ENCODE measurements at regions not wholly inside any gene's neighbourhood (a gene's known extent, or its start where the extent isn't known, plus 50 kb on each side); places are given as distances from the start of the nearest gene placed in this dataset.

DNA sequence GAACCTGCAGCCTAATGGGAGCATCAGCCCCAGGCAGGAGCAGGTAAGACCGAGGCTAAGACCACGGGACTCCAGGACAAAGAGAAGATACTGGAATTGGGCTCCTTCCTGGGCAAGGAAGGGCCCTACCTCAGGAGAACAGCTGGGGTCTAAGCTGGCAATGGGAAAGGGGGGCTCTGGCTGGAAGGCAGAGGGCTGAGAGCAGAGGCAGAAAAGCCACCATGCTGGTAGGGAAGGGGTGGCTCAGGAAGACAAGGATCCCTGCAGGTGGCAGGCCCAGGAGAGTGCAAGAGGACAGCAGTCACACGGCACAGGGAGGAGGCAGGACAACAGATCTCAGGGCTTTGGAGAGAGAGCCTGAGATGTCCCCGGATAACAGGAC is 203.5 kb downstream of the NDUFA10 start:
- no peak overlapping the region for H3K9ac ChIP-seq (ENCODE audit: control insufficient read depth, extremely low read depth, insufficient read depth, low read length)
- H3K36me3 ChIP-seq (ENCODE audit: control insufficient read depth in 2 of 2, extremely low read depth in 1 of 2, insufficient read depth in 2 of 2, low read length in 2 of 2), result no peaks in the 10 kb centered on the region
- H3K79me2 ChIP-seq (ENCODE audit: control insufficient read depth, insufficient read depth, low read length), result no peaks in the 10 kb centered on the region
- no peak overlapping the region for H3K4me2 ChIP-seq (ENCODE audit: control insufficient read depth, extremely low read depth, insufficient read depth, low read depth, low read length)
- H4K20me1 ChIP-seq (ENCODE audit: control insufficient read depth, extremely low read depth, insufficient read depth, low read length), result no peaks in the 10 kb centered on the region
- H2AFZ ChIP-seq (ENCODE audit: control insufficient read depth, low read length), result no peak overlapping the region
- no peak overlapping the region for H3K27ac ChIP-seq (ENCODE audit: control insufficient read depth, insufficient read depth, low read length)
- no peaks in the 10 kb centered on the region for H3K9me3 ChIP-seq (ENCODE audit: control insufficient read depth, low read depth, low read length)
- H3K27me3 ChIP-seq (ENCODE audit: control insufficient read depth, extremely low read depth, insufficient read depth, low read length), result no peaks in the 10 kb centered on the region
- no peak for FAIRE-seq
- DNase-seq (ENCODE audit: low read depth, low spot score), result no peak
- dilution Hi-C loops (cut with MboI; ENCODE audit: extremely low pct_ligation_motif_present, low sequenced_read_pairs), result no loop called here
- no peak overlapping the region for H3K4me3 ChIP-seq (ENCODE audit: control insufficient read depth in 2 of 3, extremely low read depth in 1 of 3, insufficient read depth in 2 of 3, low read depth in 1 of 3, low read length in 3 of 3)
- H3K4me1 ChIP-seq (ENCODE audit: control insufficient read depth, extremely low read depth, insufficient read depth, low read length), result no peaks in the 10 kb centered on the region
- TF ChIP-seq CTCF (optimal IDR thresholded peaks at IDR 0.05 in 1 of 3, IDR thresholded peaks at IDR 0.05 in 1 of 3, conservative IDR thresholded peaks at IDR 0.05 in 1 of 3; ENCODE audit: extremely low read depth in 1 of 3, insufficient read depth in 2 of 3, low read length in 3 of 3), result no peak
- TF ChIP-seq EZH2 (IDR thresholded peaks at IDR 0.05; ENCODE audit: low read length), result no peak
- H3K9me1 ChIP-seq (ENCODE audit: control insufficient read depth, extremely low read depth, insufficient read depth, low read length), result no peaks in the 10 kb centered on the region

DNA sequence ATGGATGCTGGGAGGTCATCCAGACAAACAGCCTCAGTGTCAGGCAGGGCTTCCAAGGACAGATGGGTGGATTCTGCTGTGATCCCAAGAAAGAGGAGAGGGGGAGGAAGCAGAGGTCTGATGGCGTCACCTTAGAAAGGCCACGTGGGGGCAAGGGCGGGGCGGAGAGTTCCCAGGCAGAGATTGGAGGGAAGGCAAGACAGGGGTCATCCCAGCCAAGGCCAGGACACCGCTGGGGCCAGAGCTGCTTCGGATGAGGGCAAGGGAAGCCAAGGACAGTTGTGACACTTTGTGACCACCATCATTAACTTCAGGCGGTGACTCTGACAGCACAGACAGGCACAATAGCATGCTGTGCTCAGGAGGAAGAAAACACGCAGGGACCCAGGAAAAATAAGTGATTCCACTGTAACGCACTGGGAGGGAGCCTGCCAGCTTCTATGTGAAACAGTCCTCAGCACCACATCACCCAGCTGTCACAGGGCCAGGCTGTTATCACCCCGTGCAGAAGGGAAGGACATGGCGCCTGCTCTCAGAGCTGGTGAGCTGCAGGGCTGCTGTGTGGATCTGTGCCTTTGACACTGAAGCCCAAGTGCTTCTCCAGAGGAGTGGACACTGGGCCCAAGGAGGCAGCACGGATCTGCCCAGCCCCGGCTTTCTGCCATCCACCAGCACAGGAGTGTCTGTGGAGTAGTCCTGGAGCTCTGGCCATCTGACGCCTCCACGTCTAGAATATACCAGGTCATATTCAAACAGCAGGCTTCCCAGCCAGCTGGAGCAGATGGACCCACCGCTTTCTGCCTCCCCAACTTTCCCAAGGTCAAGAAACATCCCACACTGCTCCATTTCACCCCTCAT is 204.1 kb downstream of the NDUFA10 start:
- Histone ChIP-seq H3K4me2 (ENCODE audit: control insufficient read depth, extremely low read depth, insufficient read depth, low read depth, low read length) (no peak overlapping the region), H3K9me1 (ENCODE audit: control insufficient read depth, extremely low read depth, insufficient read depth, low read length) (no peaks in the 10 kb centered on the region), H3K9me3 (ENCODE audit: control insufficient read depth, low read depth, low read length) (no peaks in the 10 kb centered on the region), H3K4me1 (ENCODE audit: control insufficient read depth, extremely low read depth, insufficient read depth, low read length) (no peaks in the 10 kb centered on the region), H2AFZ (ENCODE audit: control insufficient read depth, low read length) (no peak overlapping the region), H3K36me3 (ENCODE audit: control insufficient read depth in 2 of 2, extremely low read depth in 1 of 2, insufficient read depth in 2 of 2, low read length in 2 of 2) (no peaks in the 10 kb centered on the region), H3K9ac (ENCODE audit: control insufficient read depth, extremely low read depth, insufficient read depth, low read length) (no peak overlapping the region), H3K27ac (ENCODE audit: control insufficient read depth, insufficient read depth, low read length) (no peak overlapping the region), H3K4me3 (ENCODE audit: control insufficient read depth in 2 of 3, extremely low read depth in 1 of 3, insufficient read depth in 2 of 3, low read depth in 1 of 3, low read length in 3 of 3) (no peak overlapping the region), H4K20me1 (ENCODE audit: control insufficient read depth, extremely low read depth, insufficient read depth, low read length) (no peaks in the 10 kb centered on the region), H3K79me2 (ENCODE audit: control insufficient read depth, insufficient read depth, low read length) (no peaks in the 10 kb centered on the region), H3K27me3 (ENCODE audit: control insufficient read depth, extremely low read depth, insufficient read depth, low read length) (no peaks in the 10 kb centered on the region)
- dilution Hi-C loops (cut with MboI; ENCODE audit: extremely low pct_ligation_motif_present, low sequenced_read_pairs), result no loop called here
- no peak for TF ChIP-seq EZH2 (IDR thresholded peaks at IDR 0.05; ENCODE audit: low read length)
- TF ChIP-seq CTCF (optimal IDR thresholded peaks at IDR 0.05 in 1 of 3, IDR thresholded peaks at IDR 0.05 in 1 of 3, conservative IDR thresholded peaks at IDR 0.05 in 1 of 3; ENCODE audit: extremely low read depth in 1 of 3, insufficient read depth in 2 of 3, low read length in 3 of 3), result no peak
- FAIRE-seq, result no peak
- DNase-seq (ENCODE audit: low read depth, low spot score), result no peak

All from keratinocyte (primary cell).